ENCODE measurements at regions not wholly inside any gene's neighbourhood (a gene's known extent, or its start where the extent isn't known, plus 50 kb on each side); places are given as distances from the start of the nearest gene placed in this dataset.
"Not testable (repeated sequence)": the region's sequence is repeated elsewhere in the genome, so short reads cannot be mapped to it uniquely, and the experiment has no call there.

DNA sequence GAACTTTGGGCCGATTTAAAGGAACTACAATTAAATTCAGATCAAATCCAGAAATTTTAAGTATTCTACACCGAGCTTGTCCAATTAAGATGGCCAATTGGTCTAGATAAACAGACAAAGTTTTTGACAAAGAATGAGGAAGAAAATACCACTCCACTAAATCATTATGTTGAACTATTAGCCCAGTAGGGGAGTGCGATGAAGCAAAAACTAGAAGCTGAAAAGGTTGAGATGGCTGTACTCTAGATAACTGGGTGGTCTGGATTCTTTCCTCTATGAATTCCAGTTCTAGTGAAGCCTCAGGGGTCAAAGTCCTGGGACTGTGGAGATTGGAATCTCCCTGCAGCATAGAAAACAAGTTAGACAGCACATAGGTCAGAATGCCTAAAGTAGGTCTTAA is 418.9 kb upstream of the IMPG1 start:
- not testable (repeated sequence) for DNase-seq

DNA sequence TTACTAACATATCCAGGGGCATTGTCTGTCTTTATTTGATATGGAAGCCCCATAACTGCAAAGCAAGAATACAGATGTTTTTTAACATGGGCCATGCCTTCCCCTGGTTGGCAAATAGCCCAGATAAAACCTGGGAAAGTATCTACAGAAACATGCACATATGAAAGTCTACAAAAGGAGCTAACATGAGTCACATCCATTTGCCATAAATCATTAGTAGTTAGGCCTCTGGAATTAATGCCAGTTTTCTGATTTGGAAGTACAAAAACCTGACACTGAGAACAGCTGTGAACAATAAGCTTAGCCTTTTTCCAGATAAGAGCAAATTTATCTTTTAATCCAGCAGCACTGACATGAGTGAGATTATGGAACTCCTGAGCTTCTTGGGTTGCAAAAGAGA is 418.0 kb upstream of the IMPG1 start:
- DNase-seq, result no peak

- no peak for DNase-seq
Measured at GRCh38 chr6:76481101-76481500, 408.6 kb upstream of the IMPG1 start.

DNA sequence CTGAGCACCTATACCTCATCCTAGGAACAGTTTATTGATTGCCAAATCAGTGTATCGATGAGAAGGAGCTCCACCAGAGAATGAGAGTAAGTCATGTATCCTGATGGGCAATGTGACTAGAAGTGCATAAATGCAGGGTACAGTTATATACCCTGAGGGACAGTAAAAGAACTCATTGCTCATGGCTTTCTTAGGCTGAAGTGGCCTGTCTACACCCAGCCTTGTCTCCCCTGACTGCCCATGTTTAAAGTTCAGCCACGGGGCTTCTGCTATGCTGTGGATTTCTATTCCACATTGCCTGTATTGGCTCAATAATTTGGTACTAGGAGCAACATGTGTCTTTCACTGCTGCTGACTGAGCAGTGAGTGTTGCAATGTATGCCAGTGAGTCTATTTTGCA is 400.4 kb upstream of the IMPG1 start:
- no peak for DNase-seq

GRCh38 chr6:76466286-76466685 is 393.8 kb upstream of the IMPG1 start:
- DNase-seq, result no peak

DNA sequence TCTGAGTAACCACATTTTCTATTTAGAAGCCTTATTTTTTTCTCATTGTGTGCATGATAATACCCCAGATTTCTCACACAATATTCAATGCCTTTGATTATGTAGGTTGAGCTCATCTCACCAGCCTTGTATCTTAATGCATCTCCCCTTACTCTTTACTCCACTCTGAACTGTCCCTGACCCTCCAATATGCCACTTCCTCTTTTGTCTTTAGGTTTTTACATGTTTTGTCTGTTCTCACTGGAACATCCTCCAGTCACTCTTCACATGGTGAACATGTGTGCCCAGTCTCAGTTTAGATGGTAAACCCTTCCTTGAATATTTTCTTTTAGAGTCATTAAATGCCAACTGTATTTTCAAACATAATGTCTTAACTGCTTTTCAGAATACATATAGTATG is 392.9 kb upstream of the IMPG1 start:
- DNase-seq, result no peak

DNA sequence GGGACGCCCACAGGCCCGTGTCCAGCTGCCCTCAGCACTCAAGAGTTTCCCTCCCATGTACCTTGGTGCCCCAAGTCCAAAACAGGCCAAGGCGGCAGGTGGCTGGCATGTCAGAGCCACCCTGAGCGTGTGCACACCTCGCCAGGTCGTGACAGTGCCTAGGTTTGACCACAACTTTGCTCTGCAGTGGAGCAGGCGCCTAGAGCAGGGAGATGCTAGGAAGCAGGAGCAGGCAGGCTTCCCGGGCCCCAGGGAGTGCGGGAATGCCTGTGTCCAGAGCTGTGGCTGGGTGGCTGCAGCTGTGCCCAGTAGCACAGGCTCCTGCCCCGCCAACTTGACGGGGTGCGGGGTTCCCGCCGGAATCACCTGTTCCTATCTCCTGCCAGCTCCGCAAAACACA is 380.8 kb upstream of the IMPG1 start:
- no peak for DNase-seq

GRCh38 chr6:76451926-76452709 is 379.7 kb upstream of the IMPG1 start:
- DNase-seq, result no peak

DNA sequence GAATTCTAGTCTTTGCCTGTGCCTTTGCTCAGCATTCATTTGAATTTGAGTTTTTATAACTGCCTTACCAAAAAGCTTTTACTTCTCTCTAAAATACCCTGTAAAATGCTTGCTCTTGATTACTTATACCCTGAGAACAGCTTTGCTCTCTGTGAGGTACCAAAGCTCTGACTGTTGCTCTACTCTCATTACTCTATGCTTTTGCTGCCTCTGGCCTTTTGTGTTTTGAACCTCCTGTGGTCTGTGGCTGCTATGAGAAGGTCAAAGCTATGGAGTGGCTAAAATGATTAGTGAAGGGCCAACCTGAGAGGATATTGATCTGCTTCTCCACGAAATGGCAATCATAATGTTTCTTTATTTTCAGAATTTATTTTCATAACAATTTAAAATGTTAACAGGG is 375.6 kb upstream of the IMPG1 start:
- DNase-seq, result no peak

DNA sequence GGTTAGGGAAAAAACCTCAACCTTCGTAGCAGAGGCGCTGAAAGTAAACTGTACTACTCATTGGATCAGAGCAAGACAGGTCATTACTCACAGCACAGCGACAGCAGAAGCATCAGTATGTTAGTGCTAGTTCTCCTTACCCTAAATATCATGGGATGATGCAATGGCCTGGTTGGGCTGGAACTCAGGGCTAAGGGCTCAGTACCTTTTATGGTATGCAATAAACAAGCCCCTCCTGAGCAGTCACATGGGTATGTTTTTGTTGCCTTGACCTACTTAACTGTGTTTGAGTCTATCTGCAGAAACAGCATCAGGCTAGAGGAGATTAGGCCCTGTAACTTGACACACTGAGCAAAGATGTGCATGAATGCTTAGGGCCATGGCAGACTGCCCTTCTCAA is 369.4 kb upstream of the IMPG1 start:
- no peak for DNase-seq

DNA sequence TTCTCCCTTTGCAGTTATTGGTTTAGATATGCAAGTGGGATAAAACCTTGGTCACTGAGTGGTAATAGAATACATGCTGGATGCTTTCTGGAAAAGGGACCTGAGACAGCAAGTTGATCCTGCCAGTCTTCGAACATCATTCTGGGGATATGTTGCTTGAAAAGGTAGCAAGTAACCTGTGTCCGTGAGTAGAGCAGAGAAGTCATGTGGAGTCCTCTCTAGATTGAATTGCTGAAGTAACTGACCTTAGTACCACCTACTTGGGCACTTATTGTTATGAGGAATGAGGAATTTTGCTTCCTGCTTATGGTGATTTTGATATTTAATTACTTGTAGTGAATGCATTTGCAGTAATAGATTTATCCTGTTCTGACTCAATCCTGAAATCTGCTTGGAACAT is 367.3 kb upstream of the IMPG1 start:
- no peak for DNase-seq

DNA sequence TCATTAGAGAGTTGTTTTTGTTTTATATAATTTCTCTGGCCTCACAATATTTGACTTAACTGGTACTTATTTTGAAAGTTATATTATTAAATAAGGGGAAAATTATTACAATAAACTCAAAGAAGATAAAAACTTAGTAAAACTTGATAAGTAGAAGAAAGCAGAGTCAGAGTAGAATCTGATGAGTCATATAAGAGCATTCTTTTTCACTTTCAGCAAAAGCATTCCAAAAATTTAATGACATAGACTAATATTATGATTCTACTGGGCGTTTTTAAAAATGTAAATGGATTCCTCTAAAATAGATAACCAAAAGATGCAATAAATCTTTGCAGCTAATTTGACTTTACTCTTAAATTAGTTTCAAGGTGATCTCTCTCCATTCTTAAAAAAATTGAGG is 366.3 kb upstream of the IMPG1 start:
- DNase-seq, result no peak

- no peak for DNase-seq
Measured at GRCh38 chr6:76435174-76435573, 362.7 kb upstream of the IMPG1 start.

DNA sequence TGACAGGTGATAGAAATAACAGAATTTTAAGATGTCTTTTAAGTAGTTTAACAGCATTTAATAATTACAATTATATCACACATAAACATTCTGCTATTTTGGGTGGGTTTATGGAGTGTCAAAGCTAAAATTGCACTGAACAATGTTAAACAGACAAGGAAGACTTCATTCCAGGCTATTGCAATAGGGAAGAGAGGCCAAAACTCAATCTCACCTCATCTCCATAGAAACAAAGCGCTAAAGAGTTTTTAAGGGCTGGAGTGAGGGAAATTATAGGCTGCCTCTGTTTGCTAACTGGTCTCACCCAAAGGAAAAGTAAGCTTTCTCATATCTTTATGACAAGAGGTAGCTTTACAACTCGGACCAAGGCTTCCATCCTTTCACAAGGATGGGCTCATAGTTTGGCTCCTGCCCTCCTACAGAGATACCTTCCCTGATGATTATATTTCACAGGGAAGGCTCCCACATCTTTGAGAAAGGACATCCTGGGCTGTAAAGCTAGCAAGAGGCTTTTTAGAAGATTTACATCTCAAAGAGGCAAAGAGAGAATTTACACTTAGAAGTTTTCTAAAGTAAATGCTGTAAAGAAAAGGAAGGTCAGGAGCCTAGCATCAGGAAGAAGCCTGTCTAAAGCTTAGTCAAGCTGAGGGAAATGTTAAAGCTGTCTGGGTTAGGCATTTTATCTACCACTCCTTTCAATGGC is 350.2 kb upstream of the IMPG1 start:
- DNase-seq, result no peak

DNA sequence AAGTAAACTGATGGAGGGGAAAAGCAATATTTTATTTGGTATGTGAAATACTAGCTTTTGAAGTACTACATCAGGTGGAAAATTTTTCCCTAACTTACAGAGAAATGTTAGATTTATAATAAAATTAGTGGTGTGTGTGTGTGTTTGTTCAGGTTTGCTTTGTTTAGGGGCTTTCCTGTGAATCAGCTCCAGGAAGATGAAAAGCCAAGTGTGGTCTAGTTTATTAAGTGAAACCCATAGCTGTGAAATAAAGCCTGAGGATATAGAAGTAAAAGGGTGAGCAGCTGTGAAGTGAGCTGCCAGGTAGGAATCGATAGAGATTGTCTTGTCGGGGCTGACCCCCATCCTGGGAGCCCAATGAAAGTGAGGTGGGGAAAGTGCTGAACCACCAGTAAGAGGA is 347.6 kb upstream of the IMPG1 start:
- no peak for DNase-seq

DNA sequence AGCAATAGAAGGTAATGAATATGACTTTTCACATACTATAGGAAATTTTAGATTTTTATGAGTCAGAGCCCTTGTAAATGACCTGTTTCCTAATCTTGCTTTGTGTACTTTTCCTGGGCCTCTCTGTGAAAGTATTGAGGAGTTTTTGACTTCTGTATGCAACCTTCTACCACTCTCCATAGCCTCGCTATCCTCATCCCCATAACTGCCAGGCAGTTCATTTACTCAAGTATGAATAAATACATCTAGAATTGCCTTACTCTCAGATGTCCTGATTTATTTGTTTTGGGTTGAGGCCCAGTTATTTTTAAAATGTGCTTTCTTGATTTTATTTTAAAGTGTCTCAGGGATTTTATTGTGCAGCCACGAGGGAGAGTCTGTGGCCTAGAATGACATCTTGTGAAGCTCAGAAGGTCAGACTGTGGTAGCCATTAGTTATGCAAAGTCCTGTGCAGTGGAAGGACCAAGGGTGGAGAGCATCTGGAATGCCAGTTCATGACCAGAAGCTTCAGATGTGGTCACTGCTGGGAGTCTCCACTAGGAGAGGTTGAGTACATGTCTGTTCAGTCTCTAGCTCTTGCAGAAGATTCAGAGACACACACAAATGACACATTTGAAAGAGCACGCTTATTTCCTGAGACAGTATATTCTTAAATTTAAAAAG is 346.2 kb upstream of the IMPG1 start:
- DNase-seq, result no peak

DNA sequence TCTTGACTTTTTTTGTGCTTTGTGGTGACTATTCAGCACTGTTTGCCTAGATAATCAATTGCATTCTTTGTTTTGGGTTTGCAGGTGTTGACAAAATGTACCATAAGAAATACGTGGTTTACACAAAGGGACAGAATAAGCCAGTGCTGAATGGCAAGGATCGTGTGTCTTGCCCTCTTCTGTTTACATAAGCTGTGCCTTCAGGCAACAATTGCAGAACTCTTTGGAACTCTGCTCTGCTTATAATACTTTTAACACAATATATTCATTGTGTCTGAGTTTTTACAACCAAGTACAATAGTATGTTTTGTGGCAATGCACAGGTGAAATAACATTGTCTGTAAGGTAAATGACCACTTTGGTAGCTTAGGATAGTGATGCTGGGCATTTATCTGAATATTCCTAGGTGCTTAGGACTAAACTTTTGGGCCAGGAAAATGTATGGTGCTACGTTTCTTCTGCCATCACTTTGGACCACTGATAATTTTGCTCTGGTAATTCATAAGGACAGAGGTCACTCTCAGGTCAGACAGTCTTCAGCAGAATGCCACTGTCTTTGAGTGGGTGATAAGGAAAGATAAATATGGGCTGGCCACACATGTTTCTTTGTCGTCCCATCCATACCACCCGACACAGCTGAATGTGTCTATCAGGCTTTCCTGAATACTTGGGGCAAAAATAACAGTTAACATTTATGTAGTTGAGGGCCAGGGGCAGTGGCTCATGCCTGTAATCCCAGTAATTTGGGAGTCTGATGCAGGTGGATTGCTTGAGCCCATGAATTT is 344.6 kb upstream of the IMPG1 start:
- DNase-seq, result no peak

DNA sequence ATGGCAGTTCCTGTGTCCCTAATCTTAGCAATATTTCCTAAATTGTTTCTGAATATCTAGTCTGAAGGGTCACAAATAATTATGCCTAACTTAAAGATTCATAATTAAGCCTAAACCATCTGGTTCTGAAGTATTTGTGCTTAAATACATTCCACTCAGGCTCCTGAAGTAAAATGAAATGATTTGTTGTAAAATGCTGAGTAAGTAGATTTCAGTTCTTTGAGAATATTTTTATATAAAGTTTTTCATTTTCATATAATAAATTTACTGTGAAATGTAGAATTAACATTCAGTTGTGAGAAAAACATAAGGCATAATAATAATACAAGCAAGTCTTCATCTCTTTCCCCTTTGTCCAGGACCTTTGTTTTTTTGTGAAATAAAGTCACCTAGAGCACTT is 330.6 kb upstream of the IMPG1 start:
- DNase-seq, result no peak

DNA sequence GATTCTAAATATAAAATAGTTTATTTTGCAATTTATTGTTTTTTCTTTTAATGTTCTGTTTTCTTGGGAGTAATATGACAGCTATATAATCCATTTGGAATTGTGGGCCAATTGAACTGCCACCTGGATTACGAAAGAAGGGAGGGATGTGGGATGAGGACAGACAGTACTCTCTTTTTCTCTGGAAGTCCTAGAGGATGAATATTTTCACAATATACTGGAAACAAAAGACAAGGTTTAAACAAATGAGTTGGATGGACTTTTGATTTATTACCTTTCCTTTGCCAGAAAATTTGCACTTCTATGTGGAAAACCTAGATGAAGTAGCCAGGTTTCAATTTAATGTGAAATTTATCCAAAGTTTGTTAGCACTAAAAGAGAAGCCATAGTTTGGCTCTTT is 325.5 kb upstream of the IMPG1 start:
- DNase-seq, result no peak

DNA sequence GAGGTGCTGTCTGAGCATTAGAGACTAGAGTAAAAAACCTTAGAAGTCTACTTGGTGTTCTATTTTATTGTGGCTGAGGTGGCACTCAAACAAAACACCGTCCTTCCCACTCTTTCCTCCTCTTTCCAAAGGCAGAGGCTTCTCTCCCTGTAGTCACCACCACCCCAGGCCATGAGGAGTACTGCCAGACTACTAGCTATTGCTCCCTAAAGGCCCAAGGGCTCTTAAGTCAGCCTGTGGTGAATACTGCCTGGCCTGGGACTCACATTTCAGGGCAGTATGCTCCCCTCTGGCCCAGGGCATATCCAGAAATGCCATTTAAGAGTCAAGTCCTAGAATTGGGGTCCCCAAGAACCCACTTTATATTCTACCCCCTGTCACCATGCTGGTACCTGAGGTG is 309.7 kb upstream of the IMPG1 start:
- no peak for DNase-seq

- DNase-seq, result no peak
Measured at GRCh38 chr6:76381612-76382011, 309.1 kb upstream of the IMPG1 start.

GRCh38 chr6:76351275-76351674 is 278.8 kb upstream of the IMPG1 start:
- no peak for DNase-seq

GRCh38 chr6:76347539-76347938 is 275.1 kb upstream of the IMPG1 start:
- DNase-seq, result no peak
